Skeletal muscle tissue (tissue), 3 donors: ENCODE measurements at regions not wholly inside any gene's neighbourhood (a gene's known extent, or its start where the extent isn't known, plus 50 kb on each side); places are given as distances from the start of the nearest gene placed in this dataset.

Experiments used
- H3K27ac ChIP-seq: one replicate; pipeline ENCODE4 v1.7.0; 2013; ENCODE audit warnings: mild to moderate bottlenecking, low read depth, low read length, inconsistent platforms
- H3K27me3 ChIP-seq, 3 donors: one replicate each; pipeline ENCODE4 v1.7.0; 2013; ENCODE audit warnings: low read length in 3 of 3; ENCODE audit not compliant: control insufficient read depth in 3 of 3, insufficient read depth in 3 of 3
- H3K36me3 ChIP-seq, 3 donors: one replicate each; pipeline ENCODE4 v1.7.0; 2013; ENCODE audit warnings: low read length in 3 of 3; ENCODE audit not compliant: control insufficient read depth in 3 of 3, insufficient read depth in 3 of 3
- H3K4me1 ChIP-seq, 3 donors: one replicate each; pipeline ENCODE4 v1.7.0; 2013; ENCODE audit warnings: low read length in 3 of 3, mild to moderate bottlenecking in 3 of 3; ENCODE audit not compliant: control insufficient read depth in 3 of 3, insufficient read depth in 3 of 3
- H3K4me3 ChIP-seq, 3 donors: one replicate each; pipeline ENCODE4 v1.7.0; 2013; ENCODE audit warnings: low read length in 3 of 3
- H3K9ac ChIP-seq, 3 donors: one replicate each; pipeline ENCODE4 v1.7.0; 2013; ENCODE audit warnings: low read length in 3 of 3, mild to moderate bottlenecking in 3 of 3, moderate library complexity in 2 of 3, low read depth in 1 of 3
- H3K9me3 ChIP-seq, 3 donors: one replicate each; pipeline ENCODE4 v1.7.0; 2013; ENCODE audit warnings: low read length in 3 of 3; ENCODE audit not compliant: control insufficient read depth in 3 of 3
- donor health status: Osteomylitis.

DNA sequence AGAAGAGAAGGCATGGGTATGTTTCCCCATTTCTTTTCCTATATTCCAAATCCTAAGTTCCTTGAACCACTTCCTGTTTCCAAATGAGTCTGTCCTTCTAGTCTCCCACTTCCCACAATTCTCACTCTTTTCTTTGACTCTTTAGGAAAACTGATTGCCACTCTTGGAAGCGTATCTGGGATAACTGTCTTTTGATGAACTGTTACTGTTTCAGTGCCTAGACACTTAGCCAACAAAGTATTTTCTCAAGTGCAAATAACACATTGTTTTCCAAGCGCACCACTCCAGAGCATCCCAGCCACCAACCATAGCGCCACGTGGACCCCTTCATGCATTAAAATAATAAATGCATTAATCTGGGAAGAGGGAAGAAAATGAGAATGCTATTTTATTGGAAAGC lies 342.8 kb downstream of the MTX2 start:
- no peaks in the 10 kb centered on the region for H3K36me3 ChIP-seq
- no peaks in the 10 kb centered on the region for H3K4me1 ChIP-seq
- H3K4me3 ChIP-seq = no peak overlapping the region
- no peak overlapping the region for H3K27ac ChIP-seq
- no peak overlapping the region for H3K9ac ChIP-seq
- no peaks in the 10 kb centered on the region for H3K9me3 ChIP-seq
- H3K27me3 ChIP-seq = peaks cover 0 to 2% (median 0%) of the 10 kb centered on the region in 3 donors

DNA sequence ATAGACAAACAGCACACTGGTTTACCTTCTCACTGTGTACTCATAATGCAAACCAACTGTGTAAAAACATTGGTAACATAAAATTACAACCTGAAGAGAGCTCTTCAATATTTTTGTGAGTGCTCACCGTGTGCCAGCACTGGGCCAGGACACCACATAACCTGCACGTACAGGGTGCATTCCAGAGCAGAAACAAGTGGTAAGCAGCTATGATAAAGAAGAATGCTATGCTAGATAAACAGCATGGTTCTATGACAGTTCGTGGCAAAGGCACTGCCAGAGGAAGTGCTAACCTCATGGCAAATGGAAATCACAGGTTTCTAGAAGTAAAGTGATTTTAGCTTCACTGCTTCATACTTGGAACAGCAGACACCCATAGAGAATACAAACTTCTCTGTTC lies 343.5 kb downstream of the MTX2 start:
- H3K4me3 ChIP-seq = no peak overlapping the region
- H3K4me1 ChIP-seq = no peaks in the 10 kb centered on the region
- no peaks in the 10 kb centered on the region for H3K36me3 ChIP-seq
- H3K9ac ChIP-seq = no peak overlapping the region
- no peaks in the 10 kb centered on the region for H3K9me3 ChIP-seq
- peaks cover 0 to 2% (median 0%) of the 10 kb centered on the region in 3 donors for H3K27me3 ChIP-seq
- no peak overlapping the region for H3K27ac ChIP-seq

DNA sequence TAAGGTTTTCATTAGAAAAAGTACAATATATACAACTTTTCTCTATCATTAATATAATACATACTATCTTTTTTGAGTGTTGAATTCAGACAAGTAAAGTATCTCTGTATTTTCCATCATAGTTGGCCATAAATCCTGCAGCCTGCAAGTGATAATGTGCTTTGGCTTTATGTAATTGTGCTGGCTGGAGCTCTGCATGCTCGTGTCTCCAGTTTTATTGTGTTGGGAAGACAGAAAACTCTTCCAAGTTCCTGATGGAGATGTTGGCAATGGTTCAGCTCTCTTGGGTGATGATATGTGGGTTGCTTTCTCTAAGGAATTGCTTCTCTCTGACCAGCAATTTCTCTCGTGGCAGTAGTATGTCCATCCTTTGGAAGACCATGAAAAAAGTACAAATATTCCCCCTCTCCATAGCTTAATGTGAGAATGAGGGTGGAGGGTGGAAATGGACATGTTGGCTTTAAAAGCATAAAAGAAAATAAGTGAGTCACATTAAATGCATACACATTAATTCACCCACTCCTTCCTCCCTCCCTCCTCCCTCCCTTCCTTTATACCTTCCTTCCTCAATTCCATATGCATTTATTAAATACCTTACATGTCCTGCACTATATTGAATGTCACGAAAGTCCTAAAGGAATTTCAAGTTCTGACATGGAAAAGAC lies 344.2 kb downstream of the MTX2 start:
- Histone ChIP-seq H3K9me3 (no peaks in the 10 kb centered on the region), H3K4me1 (no peaks in the 10 kb centered on the region), H3K4me3 (no peak overlapping the region), H3K36me3 (no peaks in the 10 kb centered on the region), H3K27ac (no peak overlapping the region), H3K27me3 (peaks cover 0 to 2% (median 0%) of the 10 kb centered on the region in 3 donors), H3K9ac (no peak overlapping the region)

DNA sequence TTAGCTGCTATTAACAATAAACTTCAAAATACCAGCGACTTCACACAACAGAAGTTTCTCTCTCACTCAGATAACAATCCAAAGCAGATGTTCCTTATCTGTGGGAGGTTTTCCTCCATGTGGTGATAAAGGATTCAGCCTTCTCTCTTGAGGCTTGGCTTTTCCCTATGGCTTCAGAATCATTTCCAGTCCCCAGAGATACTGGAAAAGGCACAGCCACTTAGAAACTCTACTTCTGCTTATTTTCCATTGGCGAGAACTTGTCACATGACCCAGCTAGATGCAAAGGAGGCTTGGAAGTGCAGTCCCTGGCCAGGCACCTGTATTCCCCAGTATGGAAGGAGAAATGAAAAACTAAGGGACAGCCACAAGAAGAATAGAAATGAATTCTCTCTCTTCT lies 344.8 kb downstream of the MTX2 start:
- Histone ChIP-seq H3K9me3 (no peaks in the 10 kb centered on the region), H3K27ac (no peak overlapping the region)

DNA sequence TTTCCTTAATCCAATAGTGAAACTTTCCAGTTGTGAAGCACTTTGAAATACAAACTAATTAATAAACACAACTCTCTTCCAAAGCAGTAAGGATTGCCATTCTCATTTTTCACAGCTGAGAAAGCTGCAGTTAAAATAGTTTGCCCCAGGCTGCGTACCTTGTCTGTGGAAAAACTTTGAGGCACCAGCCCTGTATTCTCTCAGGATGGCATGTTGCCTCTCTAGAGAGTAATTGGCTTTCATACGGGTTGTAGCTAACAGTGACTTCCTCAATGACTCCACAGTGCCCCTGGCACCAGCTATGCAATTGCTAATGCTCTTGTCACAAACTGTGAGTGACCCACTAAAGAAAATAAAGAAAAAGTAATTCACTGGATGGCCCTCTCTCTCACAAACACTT lies 345.7 kb downstream of the MTX2 start:
- H3K36me3 ChIP-seq = no peaks in the 10 kb centered on the region
- no peak overlapping the region for H3K27ac ChIP-seq
- peaks cover 0 to 2% (median 0%) of the 10 kb centered on the region in 3 donors for H3K27me3 ChIP-seq
- no peaks in the 10 kb centered on the region for H3K9me3 ChIP-seq
- H3K4me3 ChIP-seq = no peak overlapping the region
- H3K9ac ChIP-seq = no peak overlapping the region
- H3K4me1 ChIP-seq = peaks cover 0 to 3% (median 0%) of the 10 kb centered on the region in 3 donors

More for the DNA sequence above, 344.8 kb downstream of the MTX2 start:
- H3K4me1 ChIP-seq = no peaks in the 10 kb centered on the region
- no peaks in the 10 kb centered on the region for H3K36me3 ChIP-seq
- H3K9ac ChIP-seq = no peak overlapping the region
- H3K27me3 ChIP-seq = peaks cover 0 to 2% (median 0%) of the 10 kb centered on the region in 3 donors
- no peak overlapping the region for H3K4me3 ChIP-seq

DNA sequence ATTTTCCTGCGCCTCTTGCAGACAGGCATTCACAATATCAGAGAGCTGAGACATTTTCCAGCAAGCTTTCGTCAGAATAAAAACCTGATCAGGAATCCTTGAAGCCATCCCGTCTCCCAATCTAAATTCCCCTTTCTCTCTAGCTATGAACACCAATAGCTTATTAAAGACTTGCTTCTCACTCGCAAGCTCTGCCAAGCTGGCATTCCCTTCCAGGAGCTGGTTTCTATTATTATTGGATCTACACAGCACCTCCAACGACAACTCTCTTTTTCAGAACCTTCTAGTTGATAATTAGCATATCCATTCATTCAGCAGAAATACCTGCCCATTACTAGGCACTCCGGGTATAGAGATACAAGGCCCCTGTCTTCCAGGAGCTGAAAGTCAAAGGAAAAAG lies 350.3 kb downstream of the MTX2 start:
- Histone ChIP-seq H3K27me3 (no peaks in the 10 kb centered on the region), H3K27ac (no peak overlapping the region), H3K36me3 (no peaks in the 10 kb centered on the region)

DNA sequence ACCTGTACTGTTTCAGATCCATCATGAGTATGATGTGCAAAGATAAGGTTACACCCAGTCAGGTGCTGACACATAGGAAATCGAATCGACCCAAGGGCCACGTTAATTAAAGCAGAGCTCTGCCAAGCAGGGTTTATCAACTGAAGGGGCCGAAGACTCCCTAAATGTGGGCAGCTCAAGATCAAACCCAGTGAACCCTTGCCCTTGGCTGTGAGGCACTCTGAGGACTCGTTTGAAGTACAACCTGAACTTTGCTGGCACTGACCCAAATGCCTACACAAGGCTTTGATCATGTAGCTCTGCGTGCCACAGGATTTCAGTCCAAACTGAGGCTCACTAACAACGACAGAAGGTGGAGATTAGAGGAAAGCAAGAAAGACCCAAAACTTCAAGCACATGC lies 352.1 kb downstream of the MTX2 start:
- no peaks in the 10 kb centered on the region for H3K27me3 ChIP-seq
- no peak overlapping the region for H3K9ac ChIP-seq
- no peaks in the 10 kb centered on the region for H3K9me3 ChIP-seq
- H3K4me3 ChIP-seq = no peak overlapping the region
- no peaks in the 10 kb centered on the region for H3K36me3 ChIP-seq
- H3K27ac ChIP-seq = no peak overlapping the region
- peaks cover 0 to 3% (median 0%) of the 10 kb centered on the region in 3 donors for H3K4me1 ChIP-seq

More for the DNA sequence above, 350.3 kb downstream of the MTX2 start:
- Histone ChIP-seq H3K9ac (no peak overlapping the region), H3K9me3 (no peaks in the 10 kb centered on the region), H3K4me3 (no peak overlapping the region), H3K4me1 (peaks cover 0 to 3% (median 0%) of the 10 kb centered on the region in 3 donors)

DNA sequence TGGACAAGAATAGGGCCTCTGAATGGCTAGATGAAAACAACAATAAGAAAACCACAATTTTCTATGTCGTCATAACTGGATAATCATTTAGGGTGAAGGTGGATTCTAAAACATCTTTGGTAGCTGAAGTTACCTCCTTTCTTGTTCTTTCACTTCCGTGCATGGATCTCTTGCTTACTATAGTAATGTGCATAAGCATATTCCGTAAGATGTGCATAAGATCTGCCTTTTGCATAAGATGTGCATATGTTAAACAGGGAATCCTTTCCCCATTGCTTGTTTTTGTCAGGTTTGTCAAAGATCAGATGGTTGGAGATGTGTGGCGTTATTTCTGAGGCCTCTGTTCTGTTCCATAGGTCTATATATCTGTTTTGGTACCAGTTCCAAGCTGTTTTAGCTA lies 353.6 kb downstream of the MTX2 start:
- Histone ChIP-seq H3K4me1 (peaks cover 0 to 3% (median 0%) of the 10 kb centered on the region in 3 donors), H3K9me3 (no peaks in the 10 kb centered on the region), H3K27me3 (no peaks in the 10 kb centered on the region), H3K9ac (no peak overlapping the region), H3K36me3 (no peaks in the 10 kb centered on the region), H3K27ac (no peak overlapping the region), H3K4me3 (no peak overlapping the region)

DNA sequence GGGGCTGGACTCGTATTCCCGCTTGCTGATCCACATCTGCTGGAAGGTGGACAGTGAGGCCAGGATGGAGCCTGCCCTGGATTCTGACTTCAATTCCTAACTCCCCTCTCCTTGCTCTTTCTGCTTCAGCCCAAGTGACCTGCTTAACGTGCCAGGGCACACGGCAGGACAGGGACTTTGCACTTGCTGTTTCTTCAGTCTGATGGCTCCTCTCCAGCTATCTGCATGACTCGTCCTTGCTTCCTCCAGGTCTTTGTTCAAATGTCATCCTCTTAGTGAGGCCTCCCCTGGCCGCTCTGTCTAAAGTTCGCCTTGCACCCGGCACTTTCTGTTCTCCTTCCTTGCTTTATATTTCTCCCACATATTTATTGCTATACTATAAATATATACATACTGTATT lies 357.6 kb downstream of the MTX2 start:
- no peaks in the 10 kb centered on the region for H3K36me3 ChIP-seq

DNA sequence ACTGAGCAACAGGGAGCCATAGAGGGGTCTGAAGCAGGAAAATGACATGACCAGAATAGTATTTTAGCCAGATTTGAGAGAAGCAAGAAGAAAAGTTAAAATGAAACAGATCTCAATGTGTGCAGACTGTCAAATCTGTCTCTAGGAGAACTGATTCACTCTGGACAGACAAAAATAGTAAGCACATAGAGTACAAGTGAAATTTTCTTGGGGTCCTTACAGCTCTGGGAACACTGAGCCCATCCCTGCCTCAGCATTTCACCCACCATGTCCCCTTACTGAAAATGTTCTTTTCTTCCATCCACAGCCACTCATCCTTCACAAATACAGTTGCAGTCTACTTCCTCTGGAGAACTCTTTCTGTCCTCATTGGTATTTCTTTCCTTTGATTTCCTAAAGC lies 359.2 kb downstream of the MTX2 start:
- no peak overlapping the region for H3K9ac ChIP-seq
- no peak overlapping the region for H3K27ac ChIP-seq
- H3K4me1 ChIP-seq = no peaks in the 10 kb centered on the region
- H3K36me3 ChIP-seq = no peaks in the 10 kb centered on the region
- H3K9me3 ChIP-seq = no peaks in the 10 kb centered on the region
- H3K27me3 ChIP-seq = peaks cover 0 to 4% (median 0%) of the 10 kb centered on the region in 3 donors
- no peak overlapping the region for H3K4me3 ChIP-seq

More for the DNA sequence above, 357.6 kb downstream of the MTX2 start:
- Histone ChIP-seq H3K27me3 (peaks cover 0 to 4% (median 0%) of the 10 kb centered on the region in 3 donors), H3K4me3 (no peak overlapping the region), H3K27ac (no peak overlapping the region), H3K4me1 (no peaks in the 10 kb centered on the region), H3K9ac (no peak overlapping the region), H3K9me3 (no peaks in the 10 kb centered on the region)
